HG02588 (cell line): ENCODE measurements at regions not wholly inside any gene's neighbourhood (a gene's known extent, or its start where the extent isn't known, plus 50 kb on each side); places are given as distances from the start of the nearest gene placed in this dataset.
"Not testable (repeated sequence)": the region's sequence is repeated elsewhere in the genome, so short reads cannot be mapped to it uniquely, and the experiment has no call there.

Source experiments
- ATAC-seq: cut with Tn5 transposase; IDR thresholded peaks from one replicate; pipeline ENCODE4 v1.9.1; 2021; ENCODE audit warnings: mild to moderate bottlenecking, moderate library complexity; ENCODE audit not compliant: unreplicated experiment

DNA sequence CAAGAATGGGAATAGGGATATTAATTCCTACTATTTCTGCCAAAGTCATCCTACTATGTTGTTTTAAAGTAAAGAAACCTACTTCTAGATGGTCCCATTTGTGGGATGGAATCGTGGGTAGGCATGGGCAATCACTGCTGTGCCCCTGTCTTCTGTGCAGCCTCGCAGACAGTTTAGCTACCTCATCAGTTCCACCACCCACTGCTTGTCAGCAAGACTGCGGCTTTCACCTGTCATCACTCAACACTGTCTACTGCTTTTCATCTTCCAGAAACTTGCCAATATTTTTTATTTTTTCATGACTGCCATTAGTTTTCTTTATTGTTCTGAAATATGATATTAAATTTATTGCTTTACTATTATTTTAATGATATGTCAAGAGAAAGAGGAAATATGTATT lies 368.1 kb upstream of the KYNU start:
- no peak for ATAC-seq

DNA sequence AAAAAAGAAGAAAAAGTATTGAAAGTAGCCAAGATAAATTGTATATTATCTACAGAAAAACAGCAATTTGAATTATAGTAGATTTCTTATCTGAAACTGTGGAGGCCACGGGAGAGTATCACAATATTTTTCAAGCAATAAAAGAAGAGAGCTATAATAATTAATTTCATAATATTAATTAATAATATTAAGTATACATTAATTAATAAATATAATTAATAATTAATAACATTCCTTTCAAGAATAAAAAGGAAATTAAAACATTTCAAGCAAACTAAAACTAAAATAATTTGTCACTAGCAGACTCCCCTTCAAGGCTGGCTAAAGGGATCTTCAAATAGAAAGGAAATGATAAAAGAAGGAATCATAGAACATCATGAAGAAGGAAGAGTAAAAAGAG lies 372.7 kb upstream of the KYNU start:
- ATAC-seq = no peak

DNA sequence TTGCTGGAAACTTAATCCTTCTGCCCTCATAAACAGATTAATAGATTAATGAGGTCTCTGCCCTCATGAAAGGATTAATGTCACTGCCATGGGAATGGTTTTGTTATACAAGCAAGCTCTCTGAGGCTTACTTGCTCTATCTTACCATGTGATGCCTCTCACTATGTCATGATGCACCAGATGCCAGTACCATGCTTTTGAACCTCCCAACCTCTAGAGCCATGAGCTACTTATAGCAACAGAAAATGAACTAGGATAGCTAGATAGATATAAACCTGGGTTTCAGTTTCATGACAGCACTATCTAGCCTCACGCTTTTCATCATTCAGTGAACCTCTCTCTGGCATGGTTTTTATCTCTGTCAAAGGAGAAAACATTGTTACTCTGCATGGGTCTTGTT lies 371.6 kb upstream of the LRP1B start:
- no peak for ATAC-seq

DNA sequence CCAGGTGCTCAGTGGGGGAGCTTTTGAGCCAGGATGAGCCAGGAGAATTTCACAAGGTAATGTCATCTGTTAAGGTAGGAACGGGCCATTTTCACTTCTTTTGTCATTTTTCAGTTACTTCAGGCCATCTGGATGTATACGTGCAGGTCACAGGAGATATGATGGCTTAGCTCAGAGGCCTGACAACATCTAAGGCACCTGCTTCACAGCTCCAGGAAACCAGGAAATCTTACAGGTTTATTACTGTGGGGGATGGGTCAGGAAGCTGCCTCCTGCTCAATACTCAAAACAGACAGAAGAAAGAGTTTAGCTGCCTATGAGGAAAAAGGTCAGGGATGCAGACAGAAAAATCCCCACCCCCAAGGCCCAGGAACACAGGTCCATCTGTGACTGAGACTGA lies 364.3 kb upstream of the LRP1B start:
- no peak for ATAC-seq

DNA sequence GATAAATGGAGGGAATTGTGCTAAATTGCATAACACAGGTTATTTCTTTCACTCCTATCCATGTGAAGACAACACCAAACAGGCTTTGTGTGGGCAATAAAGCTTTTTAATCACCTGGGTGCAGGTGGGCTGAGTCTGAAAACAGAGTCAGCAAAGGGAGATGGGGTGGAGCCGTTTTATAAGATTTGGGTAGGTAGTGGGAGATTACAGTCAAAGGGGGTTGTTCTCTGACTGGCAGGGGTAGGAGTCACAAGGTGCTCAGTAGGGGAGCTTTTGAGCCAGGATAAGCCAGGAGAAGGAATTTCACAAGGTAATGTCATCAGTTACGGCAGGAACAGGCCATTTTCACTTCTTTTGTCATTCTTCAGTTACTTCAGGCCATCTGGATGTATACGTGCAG lies 358.8 kb upstream of the LRP1B start:
- not testable (repeated sequence) for ATAC-seq

DNA sequence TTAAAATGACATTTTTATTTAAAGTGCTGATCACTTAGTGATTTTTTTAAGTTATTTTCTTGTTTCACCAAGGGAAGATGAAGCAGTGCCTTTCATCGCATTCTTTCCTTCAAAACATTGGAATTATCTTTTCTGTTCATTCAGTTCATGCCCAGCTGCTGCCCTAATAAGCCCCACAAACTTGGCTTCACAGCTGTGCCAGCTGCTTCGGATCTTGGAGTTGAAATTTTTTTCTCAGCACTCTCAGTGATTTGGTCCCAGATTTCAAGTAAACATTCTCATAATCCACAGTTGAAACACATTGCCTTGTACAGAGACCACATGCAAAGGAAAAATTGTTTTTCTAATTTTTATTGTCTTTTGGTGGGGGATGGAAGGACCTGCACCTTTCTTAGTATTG lies 353.3 kb upstream of the LRP1B start:
- ATAC-seq = no peak

DNA sequence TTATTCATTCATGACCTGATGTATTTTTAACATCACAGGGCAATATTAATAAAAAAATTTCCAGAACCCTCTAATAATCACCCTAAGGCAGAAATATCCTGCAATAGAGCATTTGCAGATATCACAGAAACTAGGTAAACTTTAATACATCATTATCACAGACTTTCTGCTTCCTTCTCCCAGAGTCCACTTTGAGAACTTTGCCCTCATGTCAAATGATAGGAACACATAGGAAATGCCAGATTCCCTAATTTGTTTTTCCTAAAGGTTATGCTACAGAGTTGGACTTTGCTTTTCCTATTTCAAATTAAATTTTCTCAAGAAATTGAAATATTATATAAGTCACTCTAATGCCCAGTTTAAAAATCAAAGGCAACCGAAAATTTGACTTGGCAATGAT lies 352.8 kb upstream of the LRP1B start:
- ATAC-seq = no peak

DNA sequence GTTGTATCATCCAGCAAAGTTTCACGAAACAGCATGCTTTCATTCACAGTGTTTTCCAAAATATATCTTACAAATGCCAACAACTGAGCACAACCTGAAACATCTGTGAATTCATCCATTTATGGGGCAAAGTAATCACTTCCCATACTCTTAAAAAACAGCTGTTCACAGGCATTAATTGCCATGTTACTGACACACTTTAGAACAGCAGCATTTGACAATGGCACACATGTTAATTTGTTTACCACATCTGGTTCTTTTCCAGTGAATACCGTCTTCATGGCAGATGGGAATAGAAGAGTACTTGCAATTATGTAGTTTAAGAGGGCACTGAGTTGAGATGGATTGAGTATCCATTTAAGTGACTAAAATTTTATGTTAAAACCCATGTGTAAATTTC lies 347.4 kb upstream of the LRP1B start:
- no peak for ATAC-seq

DNA sequence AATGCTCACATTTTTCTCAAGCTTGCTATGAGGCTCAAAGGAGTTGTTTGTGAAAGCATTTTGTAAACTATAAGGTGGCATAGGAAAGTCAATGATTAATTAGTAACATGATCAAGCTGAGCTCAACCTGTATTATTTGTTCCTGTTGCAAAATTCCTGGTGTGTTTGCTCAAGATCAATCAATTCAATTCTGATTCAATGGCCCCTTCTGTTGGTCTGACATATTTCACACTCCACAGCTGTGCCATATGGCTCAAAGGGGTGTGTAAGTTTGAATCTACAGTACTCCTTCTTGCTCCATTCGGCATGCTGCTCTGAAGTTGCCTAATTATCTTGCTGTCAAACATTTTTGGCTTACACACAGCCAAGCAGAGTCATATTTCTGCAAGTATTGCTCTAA lies 341.6 kb upstream of the LRP1B start:
- no peak for ATAC-seq

DNA sequence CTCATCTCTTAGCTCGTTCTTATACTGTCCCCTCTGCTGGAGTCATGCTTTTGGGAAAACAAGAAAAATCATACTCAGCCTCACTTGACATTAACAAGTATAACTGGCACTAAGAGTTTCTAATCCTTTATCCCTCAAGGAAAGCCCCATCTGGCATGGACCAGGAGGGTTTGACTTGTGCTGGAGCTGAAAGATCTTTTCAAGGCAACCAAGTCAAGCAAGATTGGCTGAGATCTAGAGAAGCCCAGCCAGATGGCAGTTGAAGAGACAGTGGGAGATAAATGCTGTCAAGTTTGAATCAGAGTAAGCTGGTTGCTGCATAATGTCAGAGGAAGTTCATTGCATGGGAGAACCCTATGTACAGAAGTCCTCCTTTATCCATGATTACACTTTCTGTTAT lies 336.5 kb upstream of the LRP1B start:
- ATAC-seq = no peak

DNA sequence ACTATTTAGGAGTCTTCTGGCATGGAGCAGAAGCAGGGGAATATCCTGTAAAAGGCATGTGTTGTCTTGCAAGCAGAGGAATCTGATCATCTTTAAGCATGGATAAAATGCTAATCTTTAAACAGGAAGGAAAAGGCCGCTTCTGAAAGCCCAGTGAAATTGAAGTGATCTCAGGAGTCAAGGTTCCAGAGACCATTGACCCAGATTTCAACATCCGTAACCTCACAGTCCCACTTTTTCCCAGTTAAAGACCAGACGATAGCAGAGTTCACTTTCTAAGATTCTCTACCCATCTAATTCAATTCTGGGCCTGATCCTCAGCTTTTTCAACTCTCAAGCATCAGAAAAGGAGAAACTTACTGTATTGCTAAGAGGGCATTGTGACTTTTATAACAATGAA lies 332.2 kb upstream of the LRP1B start:
- no peak for ATAC-seq

DNA sequence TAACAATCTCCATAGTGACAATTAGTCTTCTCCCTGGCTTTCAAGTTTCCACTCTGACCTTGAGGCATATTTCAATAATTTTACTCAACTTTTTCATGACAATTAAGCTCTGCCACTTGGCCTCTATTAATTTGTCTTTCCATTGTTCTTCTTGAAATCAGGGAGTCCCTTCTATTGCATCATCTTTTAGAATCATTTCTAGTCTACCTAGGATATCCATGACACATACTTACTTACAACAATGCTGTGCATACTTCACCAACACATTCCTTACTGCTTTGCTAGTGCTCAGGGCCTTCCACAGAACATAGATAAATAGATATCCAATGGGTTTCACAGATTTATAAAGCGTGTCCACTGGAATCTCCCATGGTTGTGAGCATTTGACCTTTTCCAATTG lies 331.5 kb upstream of the LRP1B start:
- ATAC-seq = no peak

DNA sequence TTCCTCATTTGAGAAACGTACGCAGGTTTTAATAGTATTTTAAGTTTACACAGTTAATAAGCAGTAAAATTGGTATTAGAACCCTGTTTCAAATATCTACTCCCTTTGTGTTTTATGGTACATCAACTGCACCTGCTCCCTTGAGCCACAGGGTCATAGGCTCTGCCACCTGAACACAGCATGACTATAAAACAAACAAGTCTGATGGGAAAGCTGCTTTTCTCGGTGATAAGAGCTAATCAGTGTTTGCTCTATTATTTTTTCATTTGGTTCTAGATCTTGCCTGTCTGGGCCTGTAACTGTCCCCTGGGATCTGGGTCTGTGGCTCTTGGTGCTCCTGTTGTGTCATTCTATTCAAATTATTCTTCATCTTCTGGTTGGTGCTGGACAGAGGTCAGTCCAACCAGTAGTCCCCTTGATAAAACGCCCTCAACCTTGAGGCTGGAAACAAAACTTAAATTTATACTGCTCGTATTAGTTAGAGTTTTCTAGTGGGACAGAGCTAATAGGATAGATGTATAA lies 314.8 kb upstream of the LRP1B start:
- ATAC-seq = no peak

DNA sequence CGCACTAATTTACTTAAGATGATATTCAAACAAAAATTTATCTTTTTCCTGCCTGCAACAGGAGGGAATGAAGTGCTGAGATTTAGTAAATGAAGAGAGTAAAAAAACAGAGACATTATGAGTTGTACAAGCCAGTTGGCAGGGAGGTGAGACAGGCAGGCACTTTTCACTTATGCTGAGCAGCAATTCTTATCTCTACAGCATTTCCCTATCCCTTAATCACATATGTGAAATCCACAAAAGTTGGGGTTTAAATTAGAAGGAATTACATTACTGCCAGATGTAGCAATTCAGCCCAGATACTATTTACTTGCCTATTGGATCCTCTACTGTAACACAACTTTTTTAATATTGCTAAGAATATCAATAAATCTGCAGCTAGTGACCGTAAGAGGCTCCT lies 314.2 kb upstream of the LRP1B start:
- no peak for ATAC-seq

DNA sequence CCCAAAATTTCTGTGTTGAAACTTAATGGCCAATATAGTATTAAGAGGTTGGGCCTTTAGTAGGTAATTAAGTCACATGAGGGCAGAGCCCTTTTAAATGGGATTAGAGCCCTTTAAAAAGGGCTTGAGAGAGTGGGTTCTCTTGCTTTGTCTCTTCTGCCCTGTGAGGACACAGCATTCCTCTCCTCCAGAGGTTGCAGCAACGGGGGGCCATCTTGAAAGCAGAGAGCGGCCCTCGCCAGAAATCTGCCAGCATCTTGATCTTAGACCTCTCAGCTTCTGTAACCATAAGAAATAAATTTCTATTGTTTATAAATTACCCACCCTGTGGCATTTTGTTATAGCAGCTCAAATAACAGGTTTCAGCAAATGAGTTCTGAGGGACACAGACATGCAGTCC lies 305.0 kb upstream of the LRP1B start:
- no peak for ATAC-seq

DNA sequence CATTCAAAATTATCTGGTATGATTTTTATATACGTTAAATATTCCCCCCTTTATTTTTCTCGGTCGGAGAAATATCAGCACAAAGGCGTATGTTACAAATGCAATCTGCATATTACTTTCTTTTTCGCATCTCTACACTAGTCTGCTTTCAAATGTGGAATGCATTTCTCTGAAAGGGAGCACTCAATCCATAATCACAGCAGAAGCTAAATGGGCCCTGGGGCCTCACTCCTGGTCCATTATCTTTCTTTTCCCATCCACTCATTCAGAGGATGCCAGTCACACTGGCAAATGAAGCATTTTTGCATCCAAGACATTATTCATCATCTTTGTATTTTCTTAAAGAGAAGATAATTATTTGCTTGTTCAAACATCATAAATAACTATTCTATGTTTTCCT lies 295.2 kb upstream of the LRP1B start:
- ATAC-seq = no peak

DNA sequence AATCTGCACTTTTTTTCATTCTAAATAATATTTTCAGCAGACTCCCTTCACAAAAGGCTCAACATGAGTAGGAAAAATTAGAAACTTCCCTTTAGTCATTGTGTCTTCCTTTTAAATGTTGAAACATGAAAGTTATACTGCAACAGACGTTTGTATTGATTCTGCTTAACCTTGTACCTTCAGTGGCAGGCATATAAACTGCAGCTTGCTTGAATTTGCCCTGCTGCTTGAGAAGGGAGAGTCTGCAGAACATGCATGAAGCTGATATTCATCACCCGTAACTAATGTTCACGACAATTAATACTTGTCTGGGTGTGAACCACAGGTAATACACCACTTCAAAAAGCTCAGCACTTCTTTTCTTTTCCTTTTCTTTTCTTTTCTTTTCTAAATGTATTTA lies 294.7 kb upstream of the LRP1B start:
- no peak for ATAC-seq

DNA sequence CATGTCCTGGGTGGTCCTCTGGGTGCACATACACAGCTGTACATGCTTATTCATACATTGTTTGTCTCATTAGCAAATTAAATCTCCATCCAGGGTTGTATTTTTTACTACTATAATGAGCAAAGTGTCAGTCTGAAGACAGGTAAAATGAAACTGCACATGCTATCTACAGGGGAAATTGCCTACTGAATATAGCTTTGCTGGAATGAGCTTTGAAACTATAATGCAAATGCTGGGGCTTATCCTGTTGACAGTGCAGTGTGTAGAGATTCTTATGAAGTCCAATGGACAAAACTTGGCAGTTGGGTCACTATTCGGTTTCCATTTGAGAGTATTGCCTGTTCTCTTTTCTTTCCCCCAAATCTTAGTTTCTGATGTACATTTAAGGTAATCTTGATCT lies 292.8 kb upstream of the LRP1B start:
- no peak for ATAC-seq

DNA sequence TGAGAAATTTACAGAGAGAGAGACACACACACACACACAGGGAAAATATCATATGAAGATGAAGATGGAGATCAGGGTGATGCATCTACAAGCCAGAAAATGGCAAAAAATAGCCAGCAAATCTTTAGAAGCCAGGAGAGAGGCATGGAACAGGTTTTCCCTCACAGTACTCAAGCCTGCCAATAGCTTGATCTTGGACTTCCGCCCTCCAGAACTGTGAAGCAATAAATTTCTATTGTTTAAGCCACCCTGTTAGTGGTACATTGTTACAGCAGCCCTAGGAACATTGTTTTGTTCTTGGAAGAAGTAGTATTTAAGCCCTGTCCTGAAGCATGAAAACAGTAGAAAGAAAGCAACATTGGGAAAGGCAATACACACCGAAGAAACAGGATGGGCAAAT lies 292.0 kb upstream of the LRP1B start:
- ATAC-seq = no peak

DNA sequence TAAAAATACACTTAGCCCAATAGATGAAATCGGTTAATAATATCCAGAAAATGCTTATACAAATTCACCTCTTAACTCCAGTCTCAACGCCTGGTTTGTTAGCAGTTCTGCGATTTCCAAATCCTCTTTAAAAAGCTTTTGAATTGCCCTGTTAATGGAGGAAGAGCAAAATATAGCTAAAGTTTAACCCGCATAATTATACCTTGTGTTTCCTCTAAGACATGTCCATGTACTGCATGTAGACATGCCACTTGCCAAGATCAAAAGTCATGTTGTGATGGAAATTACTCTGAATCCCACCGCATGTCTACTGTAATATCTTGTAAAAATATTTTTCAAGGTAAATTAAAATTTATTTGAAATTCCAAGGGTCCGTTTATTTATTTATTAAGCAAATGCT lies 291.2 kb upstream of the LRP1B start:
- ATAC-seq = no peak

DNA sequence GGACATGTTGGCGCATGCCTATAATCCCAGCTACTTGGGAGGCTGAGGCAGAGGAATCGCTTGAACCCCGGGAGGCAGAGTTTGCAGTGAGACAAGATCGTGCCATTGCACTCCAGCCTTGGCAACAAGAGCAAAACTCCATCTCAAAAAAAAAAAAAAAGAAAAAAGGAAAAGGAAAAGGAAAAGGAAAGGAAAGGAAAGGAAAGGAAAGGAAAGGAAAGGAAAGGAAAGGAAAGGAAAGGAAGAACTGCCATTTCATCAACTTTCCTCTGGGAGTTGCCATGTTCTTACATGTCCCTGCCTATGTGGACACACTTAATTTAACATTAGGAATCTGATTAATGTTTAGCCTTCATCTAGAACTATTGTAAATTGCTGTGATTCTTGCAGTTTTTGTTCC lies 287.9 kb upstream of the LRP1B start:
- not testable (repeated sequence) for ATAC-seq

DNA sequence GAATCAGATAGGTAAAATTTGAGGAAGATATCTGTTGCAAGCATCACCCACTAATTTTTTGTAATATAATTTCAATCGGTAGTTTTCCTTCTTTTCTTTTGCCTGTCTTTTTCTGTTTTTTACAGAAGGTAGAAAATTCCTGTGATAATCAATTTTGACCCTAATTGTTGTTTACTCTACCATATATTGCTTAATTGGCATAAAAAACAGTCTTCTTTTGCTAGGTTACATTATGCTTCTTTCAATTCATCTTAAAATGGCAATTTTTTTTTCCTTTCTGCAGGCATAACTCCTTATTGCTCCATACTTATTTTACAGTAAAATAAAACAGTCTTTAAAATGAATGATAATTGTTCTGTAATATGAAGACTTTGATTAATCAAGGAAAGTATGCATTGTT lies 286.2 kb upstream of the LRP1B start:
- ATAC-seq = no peak

DNA sequence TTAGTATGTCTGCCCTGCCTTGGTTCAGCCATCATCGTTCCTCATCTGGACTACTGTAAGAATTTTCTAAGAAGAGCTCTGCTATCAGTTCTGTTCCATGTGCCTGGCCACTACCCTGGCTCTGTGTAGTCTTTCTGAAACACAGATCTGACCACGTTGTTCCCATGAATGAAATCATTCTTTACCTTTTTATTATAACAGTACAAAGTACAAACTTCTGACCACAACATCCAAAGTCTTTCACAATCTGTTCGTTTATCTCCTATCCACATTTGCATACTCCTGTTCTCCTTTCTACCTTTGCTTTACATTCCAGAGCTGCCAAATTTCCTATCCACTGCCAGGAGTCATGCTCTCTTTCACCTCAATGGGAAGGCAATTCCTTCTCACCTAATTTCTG lies 284.6 kb upstream of the LRP1B start:
- no peak for ATAC-seq

DNA sequence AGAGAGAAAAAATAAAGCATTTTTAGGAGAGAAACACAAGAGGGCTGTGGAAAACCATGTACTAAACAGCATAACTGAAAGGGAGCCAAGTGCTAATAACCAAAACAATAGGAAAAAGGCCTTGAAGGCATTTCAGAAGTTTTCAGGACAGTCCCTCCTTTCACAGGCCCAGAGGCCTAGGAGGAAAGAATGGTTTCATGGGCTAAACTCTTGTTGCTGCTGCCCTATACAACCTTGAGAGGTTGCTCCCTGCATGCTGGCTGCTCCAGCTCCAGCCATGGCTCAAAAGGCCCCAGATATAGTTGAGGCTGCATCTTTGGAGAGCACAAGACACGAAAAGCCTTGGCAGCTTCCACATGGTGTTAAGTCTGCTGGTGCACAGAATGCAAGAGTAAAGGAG lies 267.4 kb upstream of the LRP1B start:
- no peak for ATAC-seq
